Mesenchymal stem cell (in vitro differentiated cells and primary cell): ENCODE measurements at regions not wholly inside any gene's neighbourhood (a gene's known extent, or its start where the extent isn't known, plus 50 kb on each side); places are given as distances from the start of the nearest gene placed in this dataset.

ENCODE experiments used
- DNase-seq: peaks from one replicate; pipeline ENCODE4 v3.0.0-alpha.2; 2013
- H2AFZ ChIP-seq: one replicate; pipeline ENCODE4 v1.6.1; 2013; ENCODE audit warnings: low read depth, mild to moderate bottlenecking, control low read depth, inconsistent platforms, low read length, moderate library complexity
- H2AK5ac ChIP-seq: 2 replicates; pipeline ENCODE4 v1.6.1; 2013; ENCODE audit warnings: low read length, moderate library complexity, mild to moderate bottlenecking, inconsistent platforms; ENCODE audit not compliant: severe bottlenecking
- H2BK120ac ChIP-seq: one replicate; pipeline ENCODE4 v1.6.1; 2013; ENCODE audit warnings: low read depth, mild to moderate bottlenecking, inconsistent platforms, low read length, moderate library complexity
- H2BK12ac ChIP-seq, 2 experiments: one replicate each; pipeline ENCODE4 v1.6.1; 2013; ENCODE audit warnings: inconsistent platforms in 2 of 2, low read length in 2 of 2, mild to moderate bottlenecking in 2 of 2, moderate library complexity in 2 of 2, control low read depth in 1 of 2
- H2BK15ac ChIP-seq: one replicate; pipeline ENCODE4 v1.6.1; 2013; ENCODE audit warnings: mild to moderate bottlenecking, low read depth, inconsistent platforms; ENCODE audit not compliant: poor library complexity, severe bottlenecking
- H2BK5ac ChIP-seq: 2 replicates; pipeline ENCODE4 v1.6.1; 2013; ENCODE audit warnings: low read depth, mild to moderate bottlenecking, low read length, control low read depth, inconsistent platforms; ENCODE audit not compliant: poor library complexity, severe bottlenecking
- H3K14ac ChIP-seq, 2 experiments: one replicate each; pipeline ENCODE4 v1.6.1; 2013; ENCODE audit warnings: inconsistent platforms in 2 of 2, low read length in 2 of 2, control low read depth in 1 of 2, mild to moderate bottlenecking in 1 of 2, moderate library complexity in 1 of 2
- H3K18ac ChIP-seq, 2 experiments: one replicate each; pipeline ENCODE4 v1.6.1; 2013; ENCODE audit warnings: inconsistent platforms in 2 of 2, low read length in 2 of 2, control low read depth in 1 of 2, low read depth in 1 of 2, mild to moderate bottlenecking in 1 of 2
- H3K23ac ChIP-seq, 2 experiments: one replicate each; pipeline ENCODE4 v1.6.1; 2013; ENCODE audit warnings: inconsistent platforms in 2 of 2, low read length in 2 of 2, mild to moderate bottlenecking in 2 of 2, moderate library complexity in 2 of 2, control low read depth in 1 of 2
- H3K27ac ChIP-seq: 2 replicates; pipeline ENCODE4 v1.5.1; 2013; ENCODE audit warnings: mild to moderate bottlenecking, moderate library complexity, low read length, control low read depth, inconsistent platforms; ENCODE audit not compliant: poor library complexity, severe bottlenecking
- H3K27me3 ChIP-seq, 2 experiments: 2 replicates each; pipeline versions ENCODE4 v1.6.1 to v1.7.0; 2013; ENCODE audit warnings: low read length in 2 of 2, mild to moderate bottlenecking in 2 of 2, moderate library complexity in 2 of 2, control low read depth in 1 of 2, inconsistent platforms in 1 of 2; ENCODE audit not compliant: control insufficient read depth in 1 of 2, insufficient read depth in 1 of 2
- H3K36me3 ChIP-seq, 2 experiments: 2 replicates each; pipeline versions ENCODE4 v1.6.1 to v1.7.0; 2013; ENCODE audit warnings: low read length in 2 of 2, control low read depth in 1 of 2, inconsistent platforms in 1 of 2, low read depth in 1 of 2, mild to moderate bottlenecking in 1 of 2; ENCODE audit not compliant: insufficient read depth in 2 of 2, control insufficient read depth in 1 of 2
- H3K4ac ChIP-seq, 2 experiments: one replicate each; pipeline ENCODE4 v1.6.1; 2013; ENCODE audit warnings: inconsistent platforms in 2 of 2, low read length in 2 of 2, mild to moderate bottlenecking in 2 of 2, moderate library complexity in 2 of 2, control low read depth in 1 of 2, low read depth in 1 of 2
- H3K4me1 ChIP-seq: 2 replicates; pipeline ENCODE4 v1.6.1; 2013; ENCODE audit warnings: low read depth, low read length, control low read depth; ENCODE audit not compliant: control insufficient read depth, insufficient read depth
- H3K4me2 ChIP-seq: 2 replicates; pipeline ENCODE4 v1.6.1; 2013; ENCODE audit warnings: low read length, mild to moderate bottlenecking, inconsistent platforms; ENCODE audit not compliant: poor library complexity, severe bottlenecking
- H3K4me3 ChIP-seq, 2 experiments: 2 replicates each; pipeline versions ENCODE4 v1.5.1 to v1.7.0; 2013; ENCODE audit warnings: low read length in 2 of 2, mild to moderate bottlenecking in 2 of 2, control low read depth in 1 of 2, low read depth in 1 of 2; ENCODE audit not compliant: insufficient read depth in 1 of 2
- H3K79me1 ChIP-seq: replicated peaks from 2 replicates; pipeline ENCODE4 v1.6.1; 2013; ENCODE audit warnings: mild to moderate bottlenecking, control low read depth, low read length, inconsistent platforms; ENCODE audit not compliant: poor library complexity, severe bottlenecking
- H3K9ac ChIP-seq: 2 replicates; pipeline ENCODE4 v1.7.0; 2013; ENCODE audit warnings: mild to moderate bottlenecking, low read length, moderate library complexity
- H3K9me3 ChIP-seq: 2 replicates; pipeline ENCODE4 v1.7.0; 2013; ENCODE audit warnings: mild to moderate bottlenecking, low read length; ENCODE audit not compliant: control insufficient read depth
- H4K8ac ChIP-seq: one replicate; pipeline ENCODE4 v1.6.1; 2013; ENCODE audit warnings: inconsistent platforms, mild to moderate bottlenecking, low read length, moderate library complexity
- H4K91ac ChIP-seq: one replicate; pipeline ENCODE4 v1.6.1; 2013; ENCODE audit warnings: mild to moderate bottlenecking, low read length, inconsistent platforms
- WGBS: methylation state at CpG from one replicate; pipeline ENCODE4 v1.1.7; 2013; ENCODE audit warnings: mixed read lengths; 5-methylcytosine and 5-hydroxymethylcytosine counted together

GRCh38 chr10:83666762-83667161 lies 472.5 kb upstream of the GHITM start:
- Histone ChIP-seq H2BK5ac (no peak overlapping the region), H3K27me3 (no peaks in the 10 kb centered on the region), H3K14ac (no peak overlapping the region), H3K4me3 (no peak overlapping the region), H2AK5ac (no peak overlapping the region), H4K91ac (no peak overlapping the region), H3K9ac (no peak overlapping the region), H3K4me1 (no peaks in the 10 kb centered on the region), H3K27ac (no peak overlapping the region), H3K4me2 (no peak overlapping the region), H2BK12ac (no peak overlapping the region), H2AFZ (no peak overlapping the region), H3K4ac (no peak overlapping the region), H2BK15ac (no peak overlapping the region), H4K8ac (no peak overlapping the region), H3K36me3 (no peaks in the 10 kb centered on the region), H3K9me3 (peaks cover 4% of the 10 kb centered on the region), H3K23ac (no peak overlapping the region), H2BK120ac (no peak overlapping the region), H3K18ac (no peak overlapping the region), H3K79me1 (no peaks in the 10 kb centered on the region)
- DNase-seq: peak; percentile 77
- WGBS: 50% methylated on average over 3 of the region's 3 CpGs

GRCh38 chr10:83667594-83667993 lies 471.7 kb upstream of the GHITM start:
- Histone ChIP-seq H3K27ac (no peak overlapping the region), H2BK12ac (no peak overlapping the region), H3K79me1 (no peaks in the 10 kb centered on the region), H2AK5ac (no peak overlapping the region), H3K14ac (no peak overlapping the region), H3K4me1 (no peaks in the 10 kb centered on the region), H2BK120ac (no peak overlapping the region), H3K4me3 (no peak overlapping the region), H3K18ac (no peak overlapping the region), H3K27me3 (no peaks in the 10 kb centered on the region), H4K91ac (no peak overlapping the region), H4K8ac (no peak overlapping the region), H3K9me3 (peaks cover 4% of the 10 kb centered on the region), H2AFZ (no peak overlapping the region), H3K4me2 (no peak overlapping the region), H3K36me3 (no peaks in the 10 kb centered on the region), H3K9ac (no peak overlapping the region), H3K4ac (no peak overlapping the region), H2BK5ac (no peak overlapping the region), H2BK15ac (no peak overlapping the region), H3K23ac (no peak overlapping the region)
- DNase-seq: no peak
- WGBS: 100% methylated on average over 1 of the region's 1 CpG

GRCh38 chr10:83673316-83673715 lies 466.0 kb upstream of the GHITM start:
- no peak overlapping the region for H4K8ac ChIP-seq
- H3K4me1 ChIP-seq: peaks cover 2% of the 10 kb centered on the region
- no peak overlapping the region for H2BK12ac ChIP-seq
- H3K9ac ChIP-seq: no peak overlapping the region
- peaks cover 8% of the 10 kb centered on the region for H3K9me3 ChIP-seq
- no peak overlapping the region for H3K4me3 ChIP-seq
- H2BK15ac ChIP-seq: no peak overlapping the region
- no peak overlapping the region for H3K4ac ChIP-seq
- no peaks in the 10 kb centered on the region for H3K79me1 ChIP-seq
- H3K14ac ChIP-seq: no peak overlapping the region
- no peak overlapping the region for H3K4me2 ChIP-seq
- H3K27ac ChIP-seq: no peak overlapping the region
- H2BK5ac ChIP-seq: no peak overlapping the region
- H2BK120ac ChIP-seq: no peak overlapping the region
- H3K36me3 ChIP-seq: no peaks in the 10 kb centered on the region
- no peak for DNase-seq
- no peaks in the 10 kb centered on the region for H3K27me3 ChIP-seq
- H4K91ac ChIP-seq: no peak overlapping the region
- no peak overlapping the region for H2AK5ac ChIP-seq
- no peak overlapping the region for H3K18ac ChIP-seq
- H2AFZ ChIP-seq: no peak overlapping the region
- no peak overlapping the region for H3K23ac ChIP-seq
- WGBS: 30% methylated on average over 3 of the region's 3 CpGs

- H2BK15ac ChIP-seq: no peak overlapping the region
- H3K4me1 ChIP-seq: peaks cover 5% of the 10 kb centered on the region
- H3K14ac ChIP-seq: no peak overlapping the region
- no peak overlapping the region for H3K4me3 ChIP-seq
- peak; percentile 83 for DNase-seq
- H3K4ac ChIP-seq: no peak overlapping the region
- no peak overlapping the region for H3K4me2 ChIP-seq
- H3K79me1 ChIP-seq: no peaks in the 10 kb centered on the region
- no peak overlapping the region for H3K18ac ChIP-seq
- H3K27me3 ChIP-seq: no peaks in the 10 kb centered on the region
- H3K36me3 ChIP-seq: no peaks in the 10 kb centered on the region
- no peak overlapping the region for H2BK5ac ChIP-seq
- no peak overlapping the region for H3K23ac ChIP-seq
- H4K8ac ChIP-seq: no peak overlapping the region
- no peak overlapping the region for H2AK5ac ChIP-seq
- 19% methylated on average over 3 of the region's 4 CpGs for WGBS
- H3K27ac ChIP-seq: peak overlapping the region; percentile 6
- H4K91ac ChIP-seq: no peak overlapping the region
- peaks cover 4% of the 10 kb centered on the region for H3K9me3 ChIP-seq
- no peak overlapping the region for H2AFZ ChIP-seq
- H2BK120ac ChIP-seq: no peak overlapping the region
- no peak overlapping the region for H2BK12ac ChIP-seq
- H3K9ac ChIP-seq: no peak overlapping the region
Observed at GRCh38 chr10:83677795-83678194, 461.5 kb upstream of the GHITM start.
